Ovary (tissue), 7 donors: ENCODE measurements at regions not wholly inside any gene's neighbourhood (a gene's known extent, or its start where the extent isn't known, plus 50 kb on each side); places are given as distances from the start of the nearest gene placed in this dataset.

ENCODE experiments used
- DNase-seq, 5 donors: peaks; one replicate each; pipeline ENCODE4 v3.0.0-alpha.2; 2019 to 2020
- H3K27ac ChIP-seq, 2 donors: fragments of 200-600 bp; one replicate each; pipeline versions ENCODE4 v1.5.1 to v1.8.0; 2019 to 2022
- H3K27me3 ChIP-seq: fragments of 200-600 bp; one replicate; pipeline ENCODE4 v1.8.0; 2022
- H3K36me3 ChIP-seq: fragments of 200-600 bp; sonication (generic); one replicate; pipeline ENCODE4 v1.5.1; 2019
- H3K4me1 ChIP-seq: one replicate; pipeline ENCODE4 v1.8.1; 2013; ENCODE audit warnings: mild to moderate bottlenecking, moderate library complexity; ENCODE audit not compliant: insufficient read depth
- H3K4me3 ChIP-seq: fragments of 200-600 bp; sonication (generic); one replicate; pipeline ENCODE4 v1.5.1; 2017
- H3K9me3 ChIP-seq, 2 donors: fragments of 200-600 bp in 1 of 2; sonication (generic) in 1 of 2; one replicate each; pipeline versions ENCODE4 v1.5.1 to v1.8.1; 2013 to 2019; ENCODE audit warnings: mild to moderate bottlenecking in 1 of 2, moderate library complexity in 1 of 2
- CTCF ChIP-seq, 3 donors: fragments of 450-650 bp in 2 of 3; fragments of 200-600 bp in 1 of 3; IDR thresholded peaks; one replicate each; pipeline versions ENCODE4 v1.5.1 to v1.8.0; 2016 to 2022; ENCODE audit warnings: antibody characterized with exemption in 3 of 3, mild to moderate bottlenecking in 1 of 3
- EP300 ChIP-seq: sonication (generic); formaldehyde crosslinking; IDR thresholded peaks from one replicate; pipeline ENCODE4 v1.6.1; 2017; ENCODE audit warnings: antibody characterized with exemption
- POLR2A ChIP-seq: fragments of 450-650 bp; IDR thresholded peaks from one replicate; pipeline ENCODE4 v1.6.1; 2017; ENCODE audit warnings: antibody characterized with exemption, mild to moderate bottlenecking, moderate library complexity
- WGBS, 3 donors: extraction: QIAGEN DNeasy Blood & Tissue Kit in 1 of 3; methylation state at CpG; one replicate each; pipeline versions ENCODE4 v1.1.5 to v1.1.7; 2013 to 2017; 5-methylcytosine and 5-hydroxymethylcytosine counted together
- intact Hi-C, 4 donors: fragments of 100-400 bp; cut with DNase I; formaldehyde crosslinking; loops; one replicate each; pipeline versions ENCODE4 v1.11.0 to v1.15.1; 2022 to 2023
- donor health status: DM: no; HTN: no; CAD: no; lungs with moderate emphysema.
- donor health status: DM: no; HTN: no; CAD: no.
- donor health status: Bipolar disorder and iron deficiency.
- donor health status: DM: no; HTN: no; CAD: no.
- donor health status: DM: yes; HTN: yes; CAD: no.

DNA sequence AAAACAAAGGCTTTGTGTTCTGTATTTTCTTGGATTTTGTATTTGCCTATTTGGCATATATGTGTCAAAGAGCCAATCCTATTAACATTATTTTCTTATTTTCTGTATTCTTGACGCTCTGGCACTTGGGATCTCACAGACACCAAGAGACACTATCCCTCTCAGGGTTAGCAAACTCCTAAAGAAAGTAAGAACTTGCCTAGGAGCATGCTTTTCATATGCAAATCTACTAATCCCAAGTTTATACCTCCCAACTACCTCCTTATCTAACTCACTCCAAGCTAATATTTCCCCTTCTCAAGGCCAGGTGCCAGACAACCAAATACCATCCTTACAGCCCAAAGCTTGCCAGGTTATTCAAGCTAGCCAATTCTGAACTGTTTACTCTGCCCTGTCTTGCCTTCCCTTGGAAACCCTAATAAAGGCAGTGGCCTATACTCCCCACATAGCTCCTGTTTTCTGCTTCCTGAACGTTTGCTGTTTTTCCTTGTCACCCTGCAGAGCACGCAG lies 455.4 kb upstream of the ANO3 start:
- no peak for TF ChIP-seq EP300
- no peak for TF ChIP-seq CTCF (IDR thresholded peaks at IDR 0.05)
- no peak for TF ChIP-seq POLR2A
- no peaks in the 10 kb centered on the region for H3K9me3 ChIP-seq
- H3K4me1 ChIP-seq = no peaks in the 10 kb centered on the region
- WGBS, 3 donors = 55 to 63% (median 56%) methylated on average over 3 of the region's 3 CpGs
- no peaks in the 10 kb centered on the region for H3K36me3 ChIP-seq
- H3K27me3 ChIP-seq = no peaks in the 10 kb centered on the region
- H3K27ac ChIP-seq = no peak overlapping the region
- intact Hi-C loops = no loop called here
- H3K4me3 ChIP-seq = no peak overlapping the region
- DNase-seq = no peak

GRCh38 chr11:25886036-25886435 lies 445.9 kb upstream of the ANO3 start:
- Histone ChIP-seq H3K36me3 (no peaks in the 10 kb centered on the region), H3K27me3 (no peaks in the 10 kb centered on the region), H3K4me1 (no peaks in the 10 kb centered on the region), H3K27ac (no peak overlapping the region), H3K4me3 (no peak overlapping the region), H3K9me3 (no peaks in the 10 kb centered on the region)
- DNase-seq = no peak
- intact Hi-C loops = no loop called here
- WGBS, 3 donors = 81 to 87% (median 85%) methylated on average over 3 of the region's 3 CpGs
- TF ChIP-seq CTCF (IDR thresholded peaks at IDR 0.05) (no peak), EP300 (no peak), POLR2A (no peak)

DNA sequence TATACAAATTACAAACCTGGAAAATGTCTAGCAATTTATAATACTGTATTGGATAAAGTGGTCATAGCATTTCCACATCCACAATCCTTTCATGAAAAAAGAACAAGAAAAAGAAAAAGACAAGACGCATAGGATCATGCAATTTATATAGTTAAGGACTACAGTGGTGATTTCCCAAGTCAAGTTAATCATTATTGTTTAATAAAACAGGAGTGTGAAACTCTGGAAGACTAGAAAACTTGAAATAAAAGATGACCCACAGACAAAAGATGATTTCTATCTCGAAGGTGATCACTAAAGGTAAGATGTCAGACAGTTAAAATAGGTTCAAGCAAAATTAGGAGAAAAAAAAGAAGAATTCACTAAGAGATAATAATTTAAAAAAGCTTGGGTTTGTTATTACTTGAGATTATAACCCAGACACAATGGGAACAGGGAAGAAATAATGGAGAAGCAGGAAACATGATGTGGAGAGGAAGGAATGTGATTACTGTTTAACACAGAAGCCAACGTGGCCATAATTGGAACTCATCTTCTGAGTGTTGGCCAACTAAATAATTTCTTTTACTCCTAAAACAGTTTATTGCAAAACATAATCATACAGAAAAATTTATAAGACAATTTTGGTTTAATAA lies 441.2 kb upstream of the ANO3 start:
- Histone ChIP-seq H3K9me3 (no peaks in the 10 kb centered on the region), H3K4me3 (no peak overlapping the region), H3K27ac (no peak overlapping the region), H3K27me3 (no peaks in the 10 kb centered on the region), H3K36me3 (no peaks in the 10 kb centered on the region), H3K4me1 (no peaks in the 10 kb centered on the region)
- TF ChIP-seq CTCF (IDR thresholded peaks at IDR 0.05) = no peak
- no peak for TF ChIP-seq POLR2A
- no peak for TF ChIP-seq EP300
- no peak for DNase-seq
- 59 to 63% (median 63%) methylated on average over 3 of the region's 3 CpGs for WGBS, 3 donors
- intact Hi-C loops = no loop called here

- 91 to 100% (median 95%) methylated on average over 1 of the region's 1 CpG for WGBS, 3 donors
- Histone ChIP-seq H3K36me3 (no peaks in the 10 kb centered on the region), H3K4me1 (no peaks in the 10 kb centered on the region), H3K4me3 (no peak overlapping the region), H3K27ac (no peak overlapping the region), H3K9me3 (no peaks in the 10 kb centered on the region), H3K27me3 (no peaks in the 10 kb centered on the region)
- intact Hi-C loops = no loop called here
- DNase-seq = no peak
- TF ChIP-seq EP300 = no peak
- no peak for TF ChIP-seq CTCF (IDR thresholded peaks at IDR 0.05)
- no peak for TF ChIP-seq POLR2A
Measured at GRCh38 chr11:25891960-25892359, 440.0 kb upstream of the ANO3 start.
